HepG2 (cell line): ENCODE measurements at regions not wholly inside any gene's neighbourhood (a gene's known extent, or its start where the extent isn't known, plus 50 kb on each side); places are given as distances from the start of the nearest gene placed in this dataset.

Experiments used
- ATAC-seq: fragments of 200-7000 bp; cut with Tn5 transposase; 3 replicates; pipeline ENCODE4 v1.9.1; 2020; ENCODE audit warnings: mild to moderate bottlenecking, moderate library complexity
- BruUV-seq: library from RNA; stranded (reverse); fragments of 400-500 nt; replicated peaks from 2 replicates; lab custom pipeline; 2021; lab: Mats Ljungman, UMichigan
- CTCF ChIA-PET: fragments of 300-600 bp; formaldehyde crosslinking; extraction: SDS; loops from one replicate; lab custom pipeline; 2021; ENCODE audit warnings: low total read pairs, inconsistent platforms, low intra/inter-chr PET ratio; lab: Yijun Ruan, JAX
- POLR2A ChIA-PET: fragments of 350-600 bp; sonication (Branson Sonifier 250); formaldehyde crosslinking; loops from one replicate; lab custom pipeline; 2020; ENCODE audit warnings: antibody characterized with exemption, inconsistent platforms; lab: Yijun Ruan, JAX
- DNase-seq: peaks from one replicate; pipeline ENCODE4 v3.0.0-alpha.2; 2015; ENCODE audit warnings: low spot score
- FAIRE-seq: peaks from 3 replicates; lab custom pipeline; 2011; peaks lifted over from hg19 to GRCh38; lab: Jason Lieb, UNC
- H2AFZ ChIP-seq: one replicate; pipeline ENCODE4 v1.6.1; 2011; ENCODE audit warnings: low read length, inconsistent platforms
- H3K27ac ChIP-seq: fragments of 300-600 bp; 3 replicates; pipeline ENCODE4 v1.8.0; 2011; ENCODE audit warnings: mixed run types, mild to moderate bottlenecking, mixed read lengths, low read length, inconsistent platforms; ENCODE audit not compliant: insufficient read depth; ENCODE audit errors: extremely low read length
- H3K27me3 ChIP-seq, 2 experiments: fragments of 200-600 bp in 1 of 2; 2 replicates in 1 of 2; 3 replicates in 1 of 2; pipeline versions ENCODE4 v1.6.0 to v1.8.0; 2011; ENCODE audit warnings: low read length in 2 of 2, mild to moderate bottlenecking in 2 of 2, moderate library complexity in 2 of 2, inconsistent platforms in 1 of 2; ENCODE audit not compliant: insufficient read depth in 2 of 2, control insufficient read depth in 1 of 2
- H3K36me3 ChIP-seq, 2 experiments: fragments of 200-600 bp in 1 of 2; replicated peaks in 1 of 2; 2 replicates in 1 of 2; 3 replicates in 1 of 2; pipeline versions ENCODE4 v1.5.1 to v1.8.0; 2011; ENCODE audit warnings: low read length in 2 of 2, inconsistent platforms in 1 of 2; ENCODE audit not compliant: insufficient read depth in 2 of 2, control insufficient read depth in 1 of 2
- H3K4me1 ChIP-seq: 2 replicates; pipeline ENCODE4 v1.5.1; 2012; ENCODE audit warnings: low read length, inconsistent platforms; ENCODE audit not compliant: insufficient read depth
- H3K4me2 ChIP-seq: 2 replicates; pipeline ENCODE4 v1.6.0; 2011; ENCODE audit warnings: low read depth, low read length, inconsistent platforms
- H3K4me3 ChIP-seq, 3 experiments: fragments of 200-600 bp in 1 of 3; sonication (generic), shearing (Covaris generic) in 1 of 3; replicated peaks in 1 of 3; 2 replicates each; pipeline ENCODE4 v1.5.1; 2011 to 2016; ENCODE audit warnings: low read length in 3 of 3, inconsistent platforms in 2 of 3, low read depth in 2 of 3, mild to moderate bottlenecking in 2 of 3, control low read depth in 1 of 3, mixed read lengths in 1 of 3; ENCODE audit not compliant: insufficient read depth in 1 of 3
- H3K79me2 ChIP-seq: one replicate; pipeline ENCODE4 v1.6.1; 2011; ENCODE audit warnings: low read length, inconsistent platforms; ENCODE audit not compliant: insufficient read depth
- H3K9ac ChIP-seq: 2 replicates; pipeline ENCODE4 v1.6.0; 2011; ENCODE audit warnings: mild to moderate bottlenecking, low read depth, low read length, inconsistent platforms; ENCODE audit not compliant: insufficient read depth
- H3K9me3 ChIP-seq: 2 replicates; pipeline ENCODE4 v1.5.1; 2012; ENCODE audit warnings: mild to moderate bottlenecking, low read length
- H4K20me1 ChIP-seq: 2 replicates; pipeline ENCODE4 v1.6.0; 2011; ENCODE audit warnings: inconsistent platforms, mild to moderate bottlenecking, low read length, moderate library complexity; ENCODE audit not compliant: insufficient read depth
- DNMT1 ChIP-seq: sonication (generic); formaldehyde crosslinking; IDR thresholded peaks from 2 replicates; pipeline ENCODE4 v1.5.1; 2020; ENCODE audit warnings: mild to moderate bottlenecking, missing genetic modification reagents
- FOSL2 ChIP-seq: sonication (generic); formaldehyde crosslinking; IDR thresholded peaks from 2 replicates; pipeline ENCODE4 v1.4.0; 2020; ENCODE audit warnings: missing genetic modification reagents
- FOXP1 ChIP-seq, 2 experiments: fragments of 450-650 bp in 1 of 2; IDR thresholded peaks; 2 replicates each; pipeline ENCODE4 v1.6.1; 2017 to 2018; ENCODE audit warnings: antibody characterized with exemption in 1 of 2
- MED13 ChIP-seq: sonication (generic); formaldehyde crosslinking; IDR thresholded peaks from 2 replicates; pipeline ENCODE4 v1.5.0; 2020; ENCODE audit warnings: missing genetic modification reagents
- MTF2 ChIP-seq: sonication (generic); formaldehyde crosslinking; IDR thresholded peaks from 2 replicates; pipeline ENCODE4 v1.5.0; 2020; ENCODE audit warnings: missing genetic modification reagents, borderline replicate concordance
- MYC ChIP-seq: sonication (generic); formaldehyde crosslinking; IDR thresholded peaks from 2 replicates; pipeline ENCODE4 v1.9.0; 2021; ENCODE audit warnings: missing genetic modification reagents, borderline replicate concordance
- NCOA1 ChIP-seq: sonication (generic); formaldehyde crosslinking; IDR thresholded peaks from 2 replicates; pipeline ENCODE4 v1.9.0; 2021; ENCODE audit warnings: missing genetic modification reagents
- NCOA5 ChIP-seq: sonication (generic); formaldehyde crosslinking; IDR thresholded peaks from 2 replicates; pipeline ENCODE4 v1.4.0; 2020; ENCODE audit warnings: missing genetic modification reagents
- SNAPC2 ChIP-seq: sonication (generic); formaldehyde crosslinking; IDR thresholded peaks from 2 replicates; pipeline ENCODE4 v1.8.1; 2022; ENCODE audit warnings: mild to moderate bottlenecking, missing genetic modification reagents
- YY1 ChIP-seq: IDR thresholded peaks from 2 replicates; pipeline ENCODE4 v1.6.1; 2011; ENCODE audit warnings: low read length, low read depth, moderate library complexity, mild to moderate bottlenecking; ENCODE audit not compliant: insufficient read depth, insufficient replicate concordance
- ZBTB4 ChIP-seq: sonication (generic); formaldehyde crosslinking; IDR thresholded peaks from 2 replicates; pipeline ENCODE4 v1.4.0; 2020; ENCODE audit warnings: missing genetic modification reagents, mild to moderate bottlenecking, borderline replicate concordance
- ZFP36L2 ChIP-seq: sonication (generic); formaldehyde crosslinking; IDR thresholded peaks from 2 replicates; pipeline ENCODE4 v1.4.0; 2020; ENCODE audit warnings: missing genetic modification reagents
- ZNF143 ChIP-seq: sonication (generic); formaldehyde crosslinking; IDR thresholded peaks from 2 replicates; pipeline ENCODE4 v1.4.0; 2020; ENCODE audit warnings: missing genetic modification reagents
- ZNF33A ChIP-seq: sonication (generic); formaldehyde crosslinking; IDR thresholded peaks from 2 replicates; pipeline ENCODE4 v1.5.1; 2020; ENCODE audit warnings: missing genetic modification reagents, mild to moderate bottlenecking, moderate library complexity, borderline replicate concordance
- ZNF546 ChIP-seq: sonication (generic); formaldehyde crosslinking; conservative IDR thresholded peaks from 2 replicates; pipeline ENCODE4 v1.8.1; 2023; ENCODE audit warnings: mild to moderate bottlenecking, missing genetic modification reagents
- ZUFSP ChIP-seq: sonication (generic); formaldehyde crosslinking; IDR thresholded peaks from 2 replicates; pipeline ENCODE4 v1.9.0; 2021; ENCODE audit warnings: missing genetic modification reagents, mild to moderate bottlenecking, borderline replicate concordance
- WGBS: methylation state at CpG from one replicate; pipeline ENCODE4 v1.1.6; 2017; ENCODE audit warnings: low lambda C conversion rate; 5-methylcytosine and 5-hydroxymethylcytosine counted together
- in situ Hi-C: cut with HindIII; loops from 2 replicates; pipeline ENCODE4 v1.10.0; 2017; ENCODE audit warnings: low pct_unique_long_range_greater_than_20kb; ENCODE audit not compliant: extremely low pct_ligation_motif_present
- intact Hi-C: fragments of 100-400 bp; cut with micrococcal nuclease; formaldehyde crosslinking; loops from one replicate; pipeline ENCODE4 v1.10.0; 2022; ENCODE audit not compliant: unreplicated experiment

- no peak for TF ChIP-seq ZBTB4 (CRISPR knock-in tag)
- no peak for TF ChIP-seq NCOA5 (CRISPR knock-in tag)
- no peak for TF ChIP-seq ZFP36L2
- TF ChIP-seq YY1: no peak
- TF ChIP-seq ZNF546 (CRISPR knock-in tag): no peak
- TF ChIP-seq FOXP1 (IDR thresholded peaks at IDR 0.05): no peak
- no peak for TF ChIP-seq FOXP1 (CRISPR knock-in tag; IDR thresholded peaks at IDR 0.05)
- TF ChIP-seq ZNF143: no peak
- TF ChIP-seq MED13: no peak
- TF ChIP-seq ZUFSP (CRISPR knock-in tag): no peak
Observed at GRCh38 chr10:8138471-8138870, 84.0 kb downstream of the GATA3 start (continued).

- ATAC-seq (no peak), FAIRE-seq (no peak), DNase-seq (no peak)
- Histone ChIP-seq H3K4me1 (no peaks in the 10 kb centered on the region), H3K27ac (no peak overlapping the region), H4K20me1 (no peaks in the 10 kb centered on the region), H3K4me3 (no peak overlapping the region), H3K9ac (no peak overlapping the region), H3K9me3 (no peaks in the 10 kb centered on the region), H3K79me2 (no peaks in the 10 kb centered on the region), H3K27me3 (peaks cover 0 to 10% of the 10 kb centered on the region in 2 experiments; a peak in 1 of 5 replicates), H2AFZ (no peak overlapping the region), H3K4me2 (no peak overlapping the region), H3K36me3 (no peaks in the 10 kb centered on the region)
- WGBS: 36% methylated on average over 4 of the region's 4 CpGs
- no TSS peak for BruUV-seq
- POLR2A ChIA-PET: no interaction called here
- in situ Hi-C loops: no loop called here
- intact Hi-C loops: no loop called here
- CTCF ChIA-PET: no interaction called here
- TF ChIP-seq ZNF33A (CRISPR knock-in tag): no peak
- no peak for TF ChIP-seq FOSL2 (CRISPR knock-in tag)
- TF ChIP-seq SNAPC2 (CRISPR knock-in tag): no peak
- no peak for TF ChIP-seq MYC
- TF ChIP-seq NCOA1 (CRISPR knock-in tag): no peak
- no peak for TF ChIP-seq DNMT1 (CRISPR knock-in tag)
- no peak for TF ChIP-seq MTF2 (CRISPR knock-in tag)
Observed at GRCh38 chr10:8144496-8144895, 90.0 kb downstream of the GATA3 start.
